GM23248 (cell line): ENCODE measurements at regions not wholly inside any gene's neighbourhood (a gene's known extent, or its start where the extent isn't known, plus 50 kb on each side); places are given as distances from the start of the nearest gene placed in this dataset.
"Not testable (repeated sequence)": the region's sequence is repeated elsewhere in the genome, so short reads cannot be mapped to it uniquely, and the experiment has no call there.

ENCODE experiments used
- DNase-seq: peaks from one replicate; pipeline ENCODE4 v3.0.0-alpha.2; 2015
- H2AFZ ChIP-seq: fragments of 200-600 bp; sonication (generic); 2 replicates; pipeline ENCODE4 v1.6.1; 2016; ENCODE audit warnings: antibody characterized with exemption
- H3F3A ChIP-seq: fragments of 200-600 bp; sonication (generic); 2 replicates; pipeline ENCODE4 v1.6.1; 2016; ENCODE audit warnings: mild to moderate bottlenecking, antibody characterized with exemption, mixed run types; ENCODE audit not compliant: insufficient read depth
- H3K27ac ChIP-seq: fragments of 200-600 bp; sonication (generic); 2 replicates; pipeline ENCODE4 v1.5.1; 2016; ENCODE audit warnings: mild to moderate bottlenecking
- H3K27me3 ChIP-seq: fragments of 200-600 bp; sonication (generic); replicated peaks from 2 replicates; pipeline ENCODE4 v1.6.1; 2016; ENCODE audit warnings: mild to moderate bottlenecking; ENCODE audit not compliant: insufficient read depth
- H3K36me3 ChIP-seq: fragments of 200-600 bp; sonication (generic); 2 replicates; pipeline ENCODE4 v1.6.1; 2016; ENCODE audit warnings: low read depth, mild to moderate bottlenecking
- H3K4me1 ChIP-seq: fragments of 200-600 bp; sonication (generic); 2 replicates; pipeline ENCODE4 v1.6.1; 2016; ENCODE audit warnings: mild to moderate bottlenecking; ENCODE audit not compliant: insufficient read depth
- H3K4me2 ChIP-seq: fragments of 200-600 bp; sonication (generic); one replicate; pipeline ENCODE4 v1.6.1; 2016; ENCODE audit warnings: mild to moderate bottlenecking; ENCODE audit not compliant: unreplicated experiment
- H3K4me3 ChIP-seq: fragments of 200-600 bp; sonication (generic); 2 replicates; pipeline ENCODE4 v1.5.1; 2016; ENCODE audit warnings: mild to moderate bottlenecking
- H3K79me2 ChIP-seq: fragments of 200-600 bp; sonication (generic); 2 replicates; pipeline ENCODE4 v1.6.1; 2016; ENCODE audit warnings: mild to moderate bottlenecking; ENCODE audit not compliant: insufficient read depth
- H3K9ac ChIP-seq: fragments of 200-600 bp; sonication (generic); 2 replicates; pipeline ENCODE4 v1.6.1; 2016; ENCODE audit warnings: mild to moderate bottlenecking
- H3K9me2 ChIP-seq: fragments of 200-600 bp; sonication (generic); 2 replicates; pipeline ENCODE4 v1.6.1; 2016; ENCODE audit warnings: mixed run types, mild to moderate bottlenecking, moderate library complexity; ENCODE audit not compliant: insufficient read depth
- H3K9me3 ChIP-seq: fragments of 200-600 bp; sonication (generic); one replicate; pipeline ENCODE4 v1.6.1; 2017; ENCODE audit warnings: low read depth
- H4K20me1 ChIP-seq: fragments of 200-600 bp; sonication (generic); 2 replicates; pipeline ENCODE4 v1.6.0; 2016; ENCODE audit not compliant: insufficient read depth
- EZH2 ChIP-seq: fragments of 200-600 bp; sonication (generic); IDR thresholded peaks from 2 replicates; pipeline ENCODE4 v1.6.1; 2018; ENCODE audit warnings: antibody characterized with exemption, mild to moderate bottlenecking; ENCODE audit not compliant: insufficient read depth, poor library complexity, severe bottlenecking
- EZH2phosphoT487 ChIP-seq: fragments of 200-600 bp; sonication (generic); IDR thresholded peaks from 2 replicates; pipeline ENCODE4 v1.6.1; 2018; ENCODE audit warnings: antibody characterized with exemption, moderate library complexity, mild to moderate bottlenecking, low read depth; ENCODE audit not compliant: insufficient read depth
- WGBS, 2 experiments: methylation state at CpG; one replicate each; pipeline ENCODE4 v1.1.6; 2015 to 2017; ENCODE audit warnings: low lambda C conversion rate in 2 of 2, low coverage in 1 of 2; ENCODE audit errors: missing lambda C conversion rate in 2 of 2; 5-methylcytosine and 5-hydroxymethylcytosine counted together
- in situ Hi-C: fragments of 300-500 bp; cut with MboI; formaldehyde crosslinking; loops from 2 replicates; pipeline ENCODE4 v1.15.0; 2020

- no peaks in the 10 kb centered on the region for H3F3A ChIP-seq
- DNase-seq = no peak
- H3K79me2 ChIP-seq = peaks cover 94% of the 10 kb centered on the region
- no peak overlapping the region for H3K4me3 ChIP-seq
- H3K9me2 ChIP-seq = no peaks in the 10 kb centered on the region
- no peak overlapping the region for H2AFZ ChIP-seq
- 78 to 82% methylated on average over 3 of the region's 3 CpGs for WGBS, 2 experiments
- H3K9ac ChIP-seq = no peak overlapping the region
- H3K27ac ChIP-seq = no peak overlapping the region
- H3K4me1 ChIP-seq = no peaks in the 10 kb centered on the region
- no peak overlapping the region for H3K4me2 ChIP-seq
- H3K27me3 ChIP-seq = no peaks in the 10 kb centered on the region
- H4K20me1 ChIP-seq = no peaks in the 10 kb centered on the region
- in situ Hi-C loops = no loop called here
- TF ChIP-seq EZH2 = no peak
- TF ChIP-seq EZH2phosphoT487 = no peak
- no peaks in the 10 kb centered on the region for H3K36me3 ChIP-seq
- H3K9me3 ChIP-seq = no peaks in the 10 kb centered on the region
Measured at GRCh38 chr14:71563492-71564153, 368.6 kb upstream of the RGS6 start.

- 68 to 71% methylated on average over 4 of the region's 4 CpGs for WGBS, 2 experiments
Measured at GRCh38 chr14:71566276-71566675, 366.0 kb upstream of the RGS6 start.

GRCh38 chr14:71567499-71568133 lies 364.6 kb upstream of the RGS6 start:
- H3K4me2 ChIP-seq, H3K4me1 ChIP-seq, H3K36me3 ChIP-seq, H4K20me1 ChIP-seq, H3K9ac ChIP-seq, H3F3A ChIP-seq, H3K9me2 ChIP-seq, H3K4me3 ChIP-seq, H3K27me3 ChIP-seq, in situ Hi-C loops, H2AFZ ChIP-seq, DNase-seq, H3K27ac ChIP-seq, H3K9me3 ChIP-seq: not testable (repeated sequence)
- peaks cover 87% of the 10 kb centered on the region for H3K79me2 ChIP-seq
- 85 to 94% methylated on average over 2 of the region's 2 CpGs for WGBS, 2 experiments

More at GRCh38 chr14:71566276-71566675, 366.0 kb upstream of the RGS6 start:
- Histone ChIP-seq H3K27ac (no peak overlapping the region), H3K4me1 (no peaks in the 10 kb centered on the region), H4K20me1 (no peaks in the 10 kb centered on the region), H3K4me3 (no peak overlapping the region), H3K27me3 (no peaks in the 10 kb centered on the region), H3K79me2 (peaks cover 87% of the 10 kb centered on the region), H2AFZ (no peak overlapping the region), H3K9ac (no peak overlapping the region), H3K9me3 (no peaks in the 10 kb centered on the region), H3K4me2 (no peak overlapping the region), H3K36me3 (no peaks in the 10 kb centered on the region), H3K9me2 (no peaks in the 10 kb centered on the region), H3F3A (no peaks in the 10 kb centered on the region)
- TF ChIP-seq EZH2phosphoT487 = no peak
- no peak for TF ChIP-seq EZH2
- in situ Hi-C loops = no loop called here
- no peak for DNase-seq

GRCh38 chr14:71574976-71575375 lies 357.3 kb upstream of the RGS6 start:
- in situ Hi-C loops = no loop called here
- DNase-seq = peak; percentile 89
- no peak overlapping the region for H3K9ac ChIP-seq
- no peaks in the 10 kb centered on the region for H3K27me3 ChIP-seq
- H3F3A ChIP-seq = peaks cover 13% of the 10 kb centered on the region
- H3K4me3 ChIP-seq = peak overlapping the region; percentile 6; the same call in 1 of the 2 replicates
- WGBS, 2 experiments = 9 to 11% methylated on average over 2 of the region's 2 CpGs
- H4K20me1 ChIP-seq = no peaks in the 10 kb centered on the region
- H3K36me3 ChIP-seq = no peaks in the 10 kb centered on the region
- no peaks in the 10 kb centered on the region for H3K9me2 ChIP-seq
- no peak overlapping the region for H2AFZ ChIP-seq
- peak overlapping the region; percentile 55 for H3K4me2 ChIP-seq
- TF ChIP-seq EZH2phosphoT487 (no peak), EZH2 (no peak)
- no peaks in the 10 kb centered on the region for H3K9me3 ChIP-seq
- peaks cover 19% of the 10 kb centered on the region for H3K4me1 ChIP-seq
- peaks cover 82% of the 10 kb centered on the region for H3K79me2 ChIP-seq
- H3K27ac ChIP-seq = peak overlapping the region; percentile 15

- Histone ChIP-seq H3K36me3 (no peaks in the 10 kb centered on the region), H3K9me2 (no peaks in the 10 kb centered on the region), H3F3A (peaks cover 13% of the 10 kb centered on the region), H3K27ac (no peak overlapping the region), H3K79me2 (peaks cover 89% of the 10 kb centered on the region), H4K20me1 (no peaks in the 10 kb centered on the region), H3K9me3 (no peaks in the 10 kb centered on the region), H3K27me3 (no peaks in the 10 kb centered on the region), H3K4me2 (no peak overlapping the region), H3K4me3 (no peak overlapping the region), H3K9ac (no peak overlapping the region), H2AFZ (no peak overlapping the region), H3K4me1 (peaks cover 19% of the 10 kb centered on the region)
- TF ChIP-seq EZH2 (no peak), EZH2phosphoT487 (no peak)
- WGBS, 2 experiments = 88 to 90% methylated on average over 2 of the region's 2 CpGs
- in situ Hi-C loops = no loop called here
- no peak for DNase-seq
Measured at GRCh38 chr14:71576472-71576871, 355.8 kb upstream of the RGS6 start.
